IPS-20b (cell line): ENCODE measurements at regions not wholly inside any gene's neighbourhood (a gene's known extent, or its start where the extent isn't known, plus 50 kb on each side); places are given as distances from the start of the nearest gene placed in this dataset.
"Not testable (repeated sequence)": the region's sequence is repeated elsewhere in the genome, so short reads cannot be mapped to it uniquely, and the experiment has no call there.

Experiments
- H3K27ac ChIP-seq: one replicate; pipeline ENCODE4 v1.5.1; 2013; ENCODE audit warnings: low read length
- H3K27me3 ChIP-seq: 2 replicates; pipeline ENCODE4 v1.6.1; 2013; ENCODE audit warnings: mild to moderate bottlenecking, low read length, inconsistent platforms; ENCODE audit not compliant: insufficient read depth
- H3K36me3 ChIP-seq: 2 replicates; pipeline ENCODE4 v1.6.1; 2013; ENCODE audit warnings: low read depth, mild to moderate bottlenecking, inconsistent platforms, low read length, moderate library complexity; ENCODE audit not compliant: insufficient read depth
- H3K4me1 ChIP-seq: 2 replicates; pipeline ENCODE4 v1.6.1; 2013; ENCODE audit warnings: mild to moderate bottlenecking, control low read depth, inconsistent platforms, low read length, moderate library complexity; ENCODE audit not compliant: insufficient read depth
- H3K4me3 ChIP-seq: 2 replicates; pipeline ENCODE4 v1.5.1; 2013; ENCODE audit warnings: mild to moderate bottlenecking, low read length, inconsistent platforms
- H3K9ac ChIP-seq: 2 replicates; pipeline ENCODE4 v1.6.1; 2013; ENCODE audit warnings: low read depth, mild to moderate bottlenecking, inconsistent platforms, low read length, moderate library complexity
- H3K9me3 ChIP-seq: 2 replicates; pipeline ENCODE4 v1.6.1; 2013; ENCODE audit warnings: mild to moderate bottlenecking, low read depth, low read length, inconsistent platforms; ENCODE audit not compliant: insufficient read depth

- not testable (repeated sequence) for H3K27me3 ChIP-seq, H3K36me3 ChIP-seq, H3K27ac ChIP-seq, H3K4me1 ChIP-seq, H3K9ac ChIP-seq, H3K4me3 ChIP-seq
- peaks cover 59% of the 10 kb centered on the region for H3K9me3 ChIP-seq
Measured at GRCh38 chr2:166743482-166743881, 144.8 kb upstream of the XIRP2 start.

GRCh38 chr2:166727095-166727494 is 161.2 kb upstream of the XIRP2 start:
- no peak overlapping the region for H3K27ac ChIP-seq
- no peak overlapping the region for H3K9ac ChIP-seq
- no peaks in the 10 kb centered on the region; the same call in 1 of the 2 replicates for H3K9me3 ChIP-seq

GRCh38 chr2:166725927-166726924 is 162.1 kb upstream of the XIRP2 start:
- Histone ChIP-seq H3K9ac (no peak overlapping the region), H3K9me3 (no peaks in the 10 kb centered on the region; the same call in 1 of the 2 replicates), H3K4me3 (no peak overlapping the region), H3K4me1 (no peaks in the 10 kb centered on the region), H3K27ac (no peak overlapping the region), H3K36me3 (no peaks in the 10 kb centered on the region), H3K27me3 (no peaks in the 10 kb centered on the region)

More at GRCh38 chr2:166727095-166727494, 161.2 kb upstream of the XIRP2 start:
- Histone ChIP-seq H3K27me3 (no peaks in the 10 kb centered on the region), H3K4me1 (no peaks in the 10 kb centered on the region), H3K4me3 (no peak overlapping the region), H3K36me3 (no peaks in the 10 kb centered on the region)

- H3K9me3 ChIP-seq, result peaks cover 4% of the 10 kb centered on the region
- H3K9ac ChIP-seq, result no peak overlapping the region
- no peaks in the 10 kb centered on the region for H3K27me3 ChIP-seq
- no peak overlapping the region for H3K4me3 ChIP-seq
- H3K27ac ChIP-seq, result no peak overlapping the region
- no peaks in the 10 kb centered on the region for H3K36me3 ChIP-seq
- H3K4me1 ChIP-seq, result no peaks in the 10 kb centered on the region
Measured at GRCh38 chr2:166716968-166717367, 171.3 kb upstream of the XIRP2 start.

GRCh38 chr2:166700079-166700478 is 188.2 kb upstream of the XIRP2 start:
- H3K4me1 ChIP-seq, result no peaks in the 10 kb centered on the region
- no peaks in the 10 kb centered on the region for H3K9me3 ChIP-seq
- H3K27me3 ChIP-seq, result no peaks in the 10 kb centered on the region
- no peak overlapping the region for H3K27ac ChIP-seq
- no peaks in the 10 kb centered on the region for H3K36me3 ChIP-seq
- no peak overlapping the region for H3K9ac ChIP-seq
- no peak overlapping the region for H3K4me3 ChIP-seq

GRCh38 chr2:166695154-166695553 is 193.1 kb upstream of the XIRP2 start:
- H3K27ac ChIP-seq, result no peak overlapping the region
- H3K36me3 ChIP-seq, result no peaks in the 10 kb centered on the region
- H3K9me3 ChIP-seq, result no peaks in the 10 kb centered on the region; the same call in 1 of the 2 replicates
- H3K4me1 ChIP-seq, result no peaks in the 10 kb centered on the region
- no peak overlapping the region for H3K4me3 ChIP-seq
- no peaks in the 10 kb centered on the region for H3K27me3 ChIP-seq
- no peak overlapping the region for H3K9ac ChIP-seq

GRCh38 chr2:166686057-166686456 is 192.0 kb upstream of the SCN7A start:
- H3K36me3 ChIP-seq, H3K9me3 ChIP-seq, H3K27me3 ChIP-seq, H3K4me3 ChIP-seq, H3K27ac ChIP-seq, H3K9ac ChIP-seq, H3K4me1 ChIP-seq: not testable (repeated sequence)

GRCh38 chr2:166677996-166678395 is 183.9 kb upstream of the SCN7A start:
- Histone ChIP-seq H3K4me3 (no peak overlapping the region), H3K27me3 (no peaks in the 10 kb centered on the region), H3K9me3 (0 out of 2 replicates have a peak, but pooled peaks cover 3% of the 10 kb centered on the region), H3K36me3 (no peaks in the 10 kb centered on the region), H3K27ac (no peak overlapping the region), H3K4me1 (no peaks in the 10 kb centered on the region), H3K9ac (no peak overlapping the region)

- Histone ChIP-seq H3K27ac (no peak overlapping the region), H3K36me3 (no peaks in the 10 kb centered on the region), H3K27me3 (no peaks in the 10 kb centered on the region), H3K4me3 (no peak overlapping the region), H3K9ac (no peak overlapping the region), H3K4me1 (no peaks in the 10 kb centered on the region), H3K9me3 (0 out of 2 replicates have a peak, but pooled peaks cover 3% of the 10 kb centered on the region)
Measured at GRCh38 chr2:166676716-166677115, 182.7 kb upstream of the SCN7A start.

GRCh38 chr2:166675553-166675952 is 181.5 kb upstream of the SCN7A start:
- Histone ChIP-seq H3K27me3 (no peaks in the 10 kb centered on the region), H3K9ac (no peak overlapping the region)

GRCh38 chr2:166673986-166674385 is 179.9 kb upstream of the SCN7A start:
- Histone ChIP-seq H3K9ac (no peak overlapping the region), H3K4me3 (no peak overlapping the region), H3K27me3 (no peaks in the 10 kb centered on the region), H3K36me3 (no peaks in the 10 kb centered on the region), H3K4me1 (no peaks in the 10 kb centered on the region), H3K27ac (no peak overlapping the region), H3K9me3 (0 out of 2 replicates have a peak, but pooled peaks cover 3% of the 10 kb centered on the region)

More at GRCh38 chr2:166675553-166675952, 181.5 kb upstream of the SCN7A start:
- Histone ChIP-seq H3K36me3 (no peaks in the 10 kb centered on the region), H3K4me3 (no peak overlapping the region), H3K27ac (no peak overlapping the region), H3K4me1 (no peaks in the 10 kb centered on the region), H3K9me3 (0 out of 2 replicates have a peak, but pooled peaks cover 3% of the 10 kb centered on the region)

- no peaks in the 10 kb centered on the region for H3K36me3 ChIP-seq
- no peak overlapping the region for H3K9ac ChIP-seq
- H3K27ac ChIP-seq, result no peak overlapping the region
- H3K4me3 ChIP-seq, result no peak overlapping the region
- 0 out of 2 replicates have a peak, but pooled peaks cover 3% of the 10 kb centered on the region for H3K9me3 ChIP-seq
- H3K27me3 ChIP-seq, result no peaks in the 10 kb centered on the region
- no peaks in the 10 kb centered on the region for H3K4me1 ChIP-seq
Measured at GRCh38 chr2:166671801-166672200, 177.8 kb upstream of the SCN7A start.
